ENCODE measurements at regions not wholly inside any gene's neighbourhood (a gene's known extent, or its start where the extent isn't known, plus 50 kb on each side); places are given as distances from the start of the nearest gene placed in this dataset.

- no peak for TF ChIP-seq CTCF (IDR thresholded peaks at IDR 0.05; ENCODE audit: low read depth, low read length)
- no peak for TF ChIP-seq EZH2phosphoT487 (IDR thresholded peaks at IDR 0.05; ENCODE audit: low read depth)
Measured at GRCh38 chr1:216926720-216927510, 203.7 kb upstream of the ESRRG start.

Measured in OCI-LY3 (cell line).